VCaP (cell line): ENCODE measurements at regions not wholly inside any gene's neighbourhood (a gene's known extent, or its start where the extent isn't known, plus 50 kb on each side); places are given as distances from the start of the nearest gene placed in this dataset.

Experiments used
- H3K27ac ChIP-seq: fragments of 450-650 bp; 2 replicates; pipeline ENCODE4 v1.5.1; 2017
- CTCF ChIP-seq: fragments of 450-650 bp; conservative IDR thresholded peaks from 2 replicates; pipeline ENCODE4 v1.5.1; 2017; ENCODE audit warnings: mild to moderate bottlenecking, moderate library complexity

GRCh38 chr2:65835975-65836549, 403.7 kb upstream of the SPRED2 start:
- no peak for TF ChIP-seq CTCF
- H3K27ac ChIP-seq: no peak overlapping the region

GRCh38 chr2:65834771-65835475, 402.5 kb upstream of the SPRED2 start:
- H3K27ac ChIP-seq: no peak overlapping the region
- no peak for TF ChIP-seq CTCF

GRCh38 chr2:65834062-65834461, 401.7 kb upstream of the SPRED2 start:
- no peak for TF ChIP-seq CTCF
- no peak overlapping the region for H3K27ac ChIP-seq

GRCh38 chr2:65831509-65831908, 399.1 kb upstream of the SPRED2 start:
- TF ChIP-seq CTCF: no peak
- H3K27ac ChIP-seq: no peak overlapping the region

DNA sequence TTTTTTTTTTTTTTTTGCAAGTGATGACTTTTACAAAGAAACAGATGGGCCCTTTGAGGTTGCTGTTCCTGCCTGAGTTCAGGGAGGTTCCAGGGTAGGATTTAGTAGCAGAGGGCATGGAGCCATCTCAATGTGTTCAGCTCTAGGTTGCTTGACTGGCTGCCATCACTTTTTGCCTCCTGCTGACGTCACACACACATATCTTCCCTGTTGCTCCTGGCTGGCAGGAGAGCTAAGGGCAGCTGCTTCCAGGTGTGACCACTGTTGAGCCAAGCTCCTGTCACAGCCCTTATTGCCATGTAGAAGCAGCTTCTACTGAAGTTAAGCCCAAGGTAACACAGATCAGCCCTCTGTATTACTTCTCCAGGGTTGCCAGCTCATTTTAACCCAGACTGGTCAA, 394.2 kb upstream of the SPRED2 start:
- H3K27ac ChIP-seq: no peak overlapping the region
- TF ChIP-seq CTCF: no peak

GRCh38 chr2:65823511-65823910, 391.1 kb upstream of the SPRED2 start:
- no peak overlapping the region for H3K27ac ChIP-seq
- no peak for TF ChIP-seq CTCF

DNA sequence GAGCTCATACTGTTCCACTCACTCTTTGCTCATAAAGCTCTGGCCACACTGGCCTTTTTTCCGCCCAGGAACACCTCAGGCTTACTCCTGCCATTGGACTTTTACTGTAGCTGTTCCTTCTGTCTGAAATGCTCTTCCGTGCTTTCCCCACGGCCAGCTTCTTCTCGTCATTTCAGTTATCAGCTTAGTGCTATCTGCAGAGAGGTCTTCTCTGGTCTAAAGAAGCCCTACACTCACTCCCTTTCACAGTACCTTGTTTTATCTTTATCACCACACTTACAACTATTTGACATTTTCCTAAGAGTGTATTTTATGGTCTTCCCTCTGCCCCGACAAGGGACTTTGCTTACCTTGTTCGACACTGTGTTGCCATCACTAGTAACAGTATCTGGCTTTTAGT, 388.1 kb upstream of the SPRED2 start:
- no peak overlapping the region for H3K27ac ChIP-seq
- TF ChIP-seq CTCF: no peak
